ENCODE measurements at regions not wholly inside any gene's neighbourhood (a gene's known extent, or its start where the extent isn't known, plus 50 kb on each side); places are given as distances from the start of the nearest gene placed in this dataset.
"Not testable (repeated sequence)": the region's sequence is repeated elsewhere in the genome, so short reads cannot be mapped to it uniquely, and the experiment has no call there.

- no peak for DNase-seq
Measured at GRCh38 chr7:68200051-68200670, 1203.5 kb downstream of the TYW1 start.

GRCh38 chr7:68203251-68203650 is 1206.6 kb downstream of the TYW1 start:
- no peak for DNase-seq

- DNase-seq = no peak
Measured at GRCh38 chr7:68205826-68206225, 1209.2 kb downstream of the TYW1 start.

GRCh38 chr7:68206946-68207485 is 1210.4 kb downstream of the TYW1 start:
- DNase-seq = no peak

GRCh38 chr7:68207676-68208075 is 1211.0 kb downstream of the TYW1 start:
- no peak for DNase-seq

- DNase-seq = no peak
Measured at GRCh38 chr7:68209486-68209885, 1212.9 kb downstream of the TYW1 start.

- no peak for DNase-seq
Measured at GRCh38 chr7:68213838-68214237, 1217.2 kb downstream of the TYW1 start.

GRCh38 chr7:68216051-68216450 is 1219.4 kb downstream of the TYW1 start:
- no peak for DNase-seq

GRCh38 chr7:68217426-68217825 is 1220.8 kb downstream of the TYW1 start:
- no peak for DNase-seq

GRCh38 chr7:68218461-68218860 is 1221.8 kb downstream of the TYW1 start:
- DNase-seq = no peak

GRCh38 chr7:68222311-68222710 is 1225.7 kb downstream of the TYW1 start:
- no peak for DNase-seq

GRCh38 chr7:68224041-68224741 is 1227.6 kb downstream of the TYW1 start:
- no peak for DNase-seq

- not testable (repeated sequence) for DNase-seq
Measured at GRCh38 chr7:68231011-68231410, 1234.4 kb downstream of the TYW1 start.

- DNase-seq = no peak
Measured at GRCh38 chr7:68235937-68236336, 1239.3 kb downstream of the TYW1 start.

- DNase-seq = no peak
Measured at GRCh38 chr7:68238204-68238805, 1241.7 kb downstream of the TYW1 start.

- DNase-seq = no peak
Measured at GRCh38 chr7:68243128-68243527, 1246.5 kb downstream of the TYW1 start.

- DNase-seq = no peak
Measured at GRCh38 chr7:68244389-68244788, 1247.8 kb downstream of the TYW1 start.

GRCh38 chr7:68245688-68246087 is 1249.1 kb downstream of the TYW1 start:
- no peak for DNase-seq

GRCh38 chr7:68246189-68246633 is 1249.6 kb downstream of the TYW1 start:
- DNase-seq = no peak

- DNase-seq = no peak
Measured at GRCh38 chr7:68247126-68247525, 1250.5 kb downstream of the TYW1 start.

GRCh38 chr7:68247571-68247970 is 1250.9 kb downstream of the TYW1 start:
- DNase-seq = no peak

GRCh38 chr7:68248973-68249372 is 1252.3 kb downstream of the TYW1 start:
- no peak for DNase-seq

GRCh38 chr7:68249611-68250010 is 1253.0 kb downstream of the TYW1 start:
- DNase-seq = no peak

- DNase-seq = no peak
Measured at GRCh38 chr7:68250143-68250542, 1253.5 kb downstream of the TYW1 start.
